ENCODE measurements at regions not wholly inside any gene's neighbourhood (a gene's known extent, or its start where the extent isn't known, plus 50 kb on each side); places are given as distances from the start of the nearest gene placed in this dataset.
"Not testable (repeated sequence)": the region's sequence is repeated elsewhere in the genome, so short reads cannot be mapped to it uniquely, and the experiment has no call there.

DNA sequence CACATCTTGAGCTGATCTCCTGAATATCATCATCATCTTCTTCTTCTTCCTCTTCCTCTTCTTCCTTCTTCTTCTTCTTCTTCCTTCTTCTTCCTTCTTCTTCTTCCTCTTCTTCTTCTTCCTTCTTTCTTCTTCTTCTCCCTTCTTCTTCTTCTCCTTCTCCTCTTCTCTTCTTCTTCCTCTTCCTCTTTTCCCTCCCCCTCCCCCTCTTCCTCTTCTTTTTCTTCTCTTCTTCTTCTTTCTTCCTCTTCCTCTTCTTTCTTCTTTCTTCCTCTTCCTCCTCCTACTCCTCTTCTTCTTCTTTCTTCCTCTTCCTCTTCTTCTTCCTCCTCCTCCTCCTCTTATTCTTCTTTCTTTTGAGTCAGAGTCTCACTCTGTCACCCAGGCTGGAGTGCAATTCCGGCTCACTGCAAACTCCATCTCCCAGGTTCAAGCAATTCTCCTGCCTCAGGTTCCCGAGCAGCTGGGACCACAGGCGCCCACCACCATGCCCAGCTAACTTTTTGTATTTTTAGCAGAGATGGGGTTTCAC lies 197.9 kb upstream of the NANOGP8 start:
- DNase-seq, result no peak

DNA sequence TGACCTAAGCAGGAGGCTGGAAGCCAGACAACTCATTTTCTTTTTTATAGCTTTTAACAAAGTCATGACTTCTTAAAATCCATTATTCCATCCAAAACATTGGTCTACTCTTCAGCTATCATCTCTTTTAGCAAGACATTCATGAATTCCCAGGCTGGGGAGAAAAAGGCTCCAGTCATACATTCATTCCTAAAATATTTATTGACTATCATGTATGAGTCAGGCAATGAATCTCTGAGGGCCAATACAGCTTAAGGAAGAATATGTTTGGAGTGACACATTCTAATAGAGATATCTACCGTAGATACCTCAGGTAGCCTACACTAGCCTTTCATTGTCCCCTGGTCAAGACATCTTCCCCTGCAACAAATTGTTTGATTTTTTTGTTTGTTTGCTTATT lies 196.4 kb upstream of the NANOGP8 start:
- no peak for DNase-seq

- DNase-seq, result no peak
Observed at GRCh38 chr15:35279811-35280210, 194.7 kb upstream of the NANOGP8 start.

GRCh38 chr15:35271371-35272043 lies 186.4 kb upstream of the NANOGP8 start:
- DNase-seq, result no peak

- no peak for DNase-seq
Observed at GRCh38 chr15:35260941-35261340, 175.8 kb upstream of the NANOGP8 start.

DNA sequence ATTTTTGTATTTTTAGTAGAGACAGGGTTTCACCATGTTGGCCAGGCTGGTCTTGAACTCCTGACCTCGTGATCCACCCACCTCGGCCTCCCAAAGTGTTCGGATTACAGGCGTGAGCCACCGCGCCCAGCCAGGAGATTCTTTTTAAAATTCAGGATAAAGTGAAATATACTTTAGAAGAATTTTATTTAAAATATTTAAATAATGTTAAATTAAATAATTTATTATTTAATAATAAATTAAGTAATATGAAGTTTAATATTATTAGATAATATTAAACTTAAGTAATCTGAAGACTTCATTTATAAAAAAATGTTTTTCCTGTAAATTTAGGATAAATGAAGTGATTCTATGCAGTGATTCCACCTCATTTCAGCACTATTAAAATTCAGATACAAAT lies 175.2 kb upstream of the NANOGP8 start:
- not testable (repeated sequence) for DNase-seq

GRCh38 chr15:35256551-35256950 lies 171.5 kb upstream of the NANOGP8 start:
- no peak for DNase-seq

DNA sequence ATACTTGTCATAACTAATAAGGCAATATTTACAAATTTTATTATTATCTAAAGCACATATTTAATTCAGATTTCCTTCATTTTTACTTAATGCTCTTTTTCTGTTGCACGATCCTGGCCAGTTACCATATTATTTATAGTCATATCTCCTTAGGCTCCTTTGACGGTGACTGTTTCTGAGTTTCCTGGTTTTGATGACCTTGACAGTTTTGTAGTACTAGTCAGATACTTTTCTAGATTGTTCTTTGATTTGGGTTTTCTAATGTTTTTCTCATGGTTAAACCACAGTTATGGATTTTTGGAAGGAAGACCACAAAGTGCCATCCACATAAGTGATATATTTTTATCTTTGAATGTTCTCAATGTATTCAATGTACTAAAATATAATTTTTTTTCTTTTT lies 171.0 kb upstream of the NANOGP8 start:
- no peak for DNase-seq

DNA sequence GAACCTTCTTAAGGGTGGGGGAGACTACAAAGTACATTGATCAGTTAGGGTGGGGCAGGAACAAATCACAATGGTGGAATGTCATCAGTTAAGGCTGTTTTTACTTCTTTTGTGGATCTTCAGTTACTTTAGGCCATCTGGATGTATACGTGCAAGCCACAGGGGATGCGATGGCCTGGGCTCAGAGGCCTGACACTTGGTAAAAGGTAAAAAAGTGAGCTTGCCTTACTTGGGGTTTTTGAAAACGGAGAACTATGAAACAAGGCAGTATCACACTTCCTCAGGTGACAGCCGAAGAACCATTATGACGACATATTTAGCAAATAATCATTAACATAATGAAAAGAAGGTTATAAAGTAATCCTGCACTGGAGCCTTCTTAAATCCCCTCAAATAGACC lies 169.8 kb upstream of the NANOGP8 start:
- DNase-seq, result not testable (repeated sequence)

- no peak for DNase-seq
Observed at GRCh38 chr15:35254062-35254461, 169.0 kb upstream of the NANOGP8 start.

GRCh38 chr15:35252351-35252865 lies 167.3 kb upstream of the NANOGP8 start:
- peak in 1 of 56 donors; percentile 3 for DNase-seq

GRCh38 chr15:35247150-35247549 lies 162.1 kb upstream of the NANOGP8 start:
- DNase-seq, result no peak

GRCh38 chr15:35246451-35246850 lies 161.4 kb upstream of the NANOGP8 start:
- no peak for DNase-seq

DNA sequence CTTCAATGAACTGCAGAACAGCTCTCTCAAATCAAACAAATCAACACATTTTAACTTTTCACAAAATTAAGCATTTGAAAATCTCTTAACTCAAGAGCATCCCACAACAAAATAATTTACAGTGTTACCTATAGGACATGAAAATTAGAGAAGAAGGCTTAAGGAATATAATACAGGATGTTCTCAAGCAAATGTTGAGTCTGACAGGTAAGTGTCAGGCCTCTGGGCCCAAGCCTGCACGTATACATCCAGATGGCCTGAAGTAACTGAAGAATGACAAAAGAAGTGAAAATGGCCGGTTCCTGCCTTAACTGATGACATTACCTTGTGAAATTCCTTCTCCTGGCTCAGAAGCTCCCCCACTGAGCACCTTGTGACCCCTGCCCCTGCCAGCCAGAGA lies 160.6 kb upstream of the NANOGP8 start:
- DNase-seq, result not testable (repeated sequence)

- no peak for DNase-seq
Observed at GRCh38 chr15:35244227-35244626, 159.1 kb upstream of the NANOGP8 start.

- DNase-seq, result no peak
Observed at GRCh38 chr15:35243758-35244157, 158.7 kb upstream of the NANOGP8 start.

DNA sequence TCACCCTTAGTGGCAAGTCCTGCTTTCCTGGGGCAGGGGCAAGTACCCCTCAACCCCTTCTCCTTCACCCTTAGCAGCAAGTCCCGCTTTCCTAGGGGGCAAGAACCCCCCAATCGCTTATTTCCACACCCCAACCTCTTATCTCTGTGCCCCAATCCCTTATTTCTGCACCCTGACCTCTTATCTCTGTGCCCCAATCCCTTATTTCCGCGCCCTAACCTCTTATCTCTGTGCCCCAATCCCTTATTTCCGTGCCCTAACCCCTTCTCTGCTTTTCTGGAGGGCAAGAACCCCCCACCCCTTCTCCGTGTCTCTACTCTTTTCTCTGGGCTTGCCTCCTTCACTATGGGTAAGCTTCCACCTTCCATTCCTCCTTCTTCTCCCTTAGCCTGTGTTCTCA lies 154.6 kb upstream of the NANOGP8 start:
- DNase-seq, result not testable (repeated sequence)

DNA sequence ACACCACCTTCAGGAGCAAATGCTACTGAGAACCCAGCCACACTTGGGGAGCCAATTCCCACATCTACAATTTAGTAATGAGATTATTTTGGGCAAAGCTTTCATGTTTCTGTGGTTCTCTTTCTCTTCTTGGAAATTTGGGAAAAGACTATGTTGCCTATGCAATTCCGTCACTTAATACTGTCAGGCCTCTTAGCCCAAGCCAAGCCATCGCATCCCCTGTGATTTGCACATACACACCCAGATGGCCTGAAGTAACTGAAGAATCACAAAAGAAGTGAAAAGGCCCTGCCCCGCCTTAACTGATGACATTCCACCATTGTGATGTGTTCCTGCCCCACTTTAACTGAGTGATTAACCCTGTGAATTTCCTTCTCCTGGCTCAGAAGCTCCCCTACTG lies 153.4 kb upstream of the NANOGP8 start:
- DNase-seq, result not testable (repeated sequence)

GRCh38 chr15:35229085-35229484 lies 144.0 kb upstream of the NANOGP8 start:
- DNase-seq, result no peak

DNA sequence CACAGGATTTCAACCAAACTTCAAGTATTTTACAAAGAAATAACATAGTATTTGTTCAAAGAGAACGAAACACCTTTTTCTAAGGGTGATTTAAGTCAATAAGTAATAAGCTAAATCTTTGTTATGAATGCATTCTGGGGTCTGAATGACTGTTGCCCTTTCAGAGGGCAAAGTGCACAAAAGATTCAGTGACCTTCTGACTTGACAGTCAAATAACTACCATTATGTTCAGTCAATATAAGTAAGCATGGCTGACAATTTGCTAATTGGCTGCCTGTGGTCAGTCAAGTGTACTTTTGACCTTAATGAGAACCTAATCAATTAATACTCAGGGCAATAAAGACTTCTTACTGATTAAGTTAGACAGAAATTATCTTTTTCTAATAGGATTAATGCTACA lies 133.1 kb upstream of the NANOGP8 start:
- no peak for DNase-seq

DNA sequence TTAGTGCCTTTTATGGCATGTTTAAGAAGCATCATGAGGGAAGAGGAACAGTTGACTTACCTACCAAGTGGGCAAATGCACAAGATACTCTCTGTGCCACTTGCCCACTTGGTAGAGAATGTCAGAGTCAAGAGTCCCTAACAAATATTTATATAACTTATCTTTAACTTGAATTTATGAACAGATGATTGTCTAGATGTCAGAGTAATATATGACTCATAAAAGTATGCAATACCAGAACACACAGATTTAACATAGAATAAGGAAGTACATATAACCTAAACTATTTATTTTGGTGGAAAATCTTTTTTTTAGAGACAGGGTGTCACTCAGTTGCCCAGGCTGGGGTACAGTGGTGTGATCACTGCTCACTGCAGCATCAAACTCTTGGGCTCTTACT lies 130.0 kb upstream of the NANOGP8 start:
- no peak for DNase-seq

GRCh38 chr15:35211240-35211902 lies 126.3 kb upstream of the NANOGP8 start:
- no peak for DNase-seq

- DNase-seq, result no peak
Observed at GRCh38 chr15:35210370-35210769, 125.3 kb upstream of the NANOGP8 start.
